ENCODE measurements at regions not wholly inside any gene's neighbourhood (a gene's known extent, or its start where the extent isn't known, plus 50 kb on each side); places are given as distances from the start of the nearest gene placed in this dataset.

DNA sequence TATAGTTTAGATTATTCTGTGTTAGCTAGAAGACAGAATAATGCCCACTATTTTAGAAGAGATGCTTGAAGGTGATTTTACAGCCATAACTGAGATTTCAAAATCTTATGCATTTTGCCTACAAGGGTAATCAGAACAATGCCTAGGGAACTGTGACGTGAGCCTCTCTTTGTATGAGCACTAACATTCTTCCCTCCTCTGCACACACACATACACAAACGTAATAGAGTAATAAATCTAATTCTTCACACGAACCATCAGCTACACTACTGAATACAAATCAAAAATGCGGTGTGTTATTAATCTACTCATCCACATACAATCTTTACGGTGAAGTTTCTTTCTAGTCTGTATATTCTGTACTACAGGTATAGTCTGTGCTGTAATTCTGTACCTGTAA lies 227.8 kb downstream of the PLK2 start:
- TF ChIP-seq, protein P1, sequence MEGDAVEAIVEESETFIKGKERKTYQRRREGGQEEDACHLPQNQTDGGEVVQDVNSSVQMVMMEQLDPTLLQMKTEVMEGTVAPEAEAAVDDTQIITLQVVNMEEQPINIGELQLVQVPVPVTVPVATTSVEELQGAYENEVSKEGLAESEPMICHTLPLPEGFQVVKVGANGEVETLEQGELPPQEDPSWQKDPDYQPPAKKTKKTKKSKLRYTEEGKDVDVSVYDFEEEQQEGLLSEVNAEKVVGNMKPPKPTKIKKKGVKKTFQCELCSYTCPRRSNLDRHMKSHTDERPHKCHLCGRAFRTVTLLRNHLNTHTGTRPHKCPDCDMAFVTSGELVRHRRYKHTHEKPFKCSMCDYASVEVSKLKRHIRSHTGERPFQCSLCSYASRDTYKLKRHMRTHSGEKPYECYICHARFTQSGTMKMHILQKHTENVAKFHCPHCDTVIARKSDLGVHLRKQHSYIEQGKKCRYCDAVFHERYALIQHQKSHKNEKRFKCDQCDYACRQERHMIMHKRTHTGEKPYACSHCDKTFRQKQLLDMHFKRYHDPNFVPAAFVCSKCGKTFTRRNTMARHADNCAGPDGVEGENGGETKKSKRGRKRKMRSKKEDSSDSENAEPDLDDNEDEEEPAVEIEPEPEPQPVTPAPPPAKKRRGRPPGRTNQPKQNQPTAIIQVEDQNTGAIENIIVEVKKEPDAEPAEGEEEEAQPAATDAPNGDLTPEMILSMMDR (IDR thresholded peaks at IDR 0.05 in 4 of 5, conservative IDR thresholded peaks at IDR 0.05 in 1 of 5): no peak
- no peak for TF ChIP-seq POLR2A (IDR thresholded peaks at IDR 0.05)
